HL-60 (cell line): ENCODE measurements at regions not wholly inside any gene's neighbourhood (a gene's known extent, or its start where the extent isn't known, plus 50 kb on each side); places are given as distances from the start of the nearest gene placed in this dataset.

Source experiments
- DNase-seq, 2 experiments: peaks; one replicate each; pipeline ENCODE4 v3.0.0-alpha.2; 2010 to 2020; ENCODE audit warnings: low read depth in 1 of 2, low spot score in 1 of 2
- H3K27ac ChIP-seq: fragments of 250-450 bp; sonication (Bioruptor Pico); replicated peaks from 2 replicates; pipeline ENCODE4 v1.5.1; 2020; ENCODE audit warnings: mild to moderate bottlenecking, moderate library complexity
- H3K27me3 ChIP-seq: fragments of 250-450 bp; sonication (Bioruptor Pico); 2 replicates; pipeline ENCODE4 v1.5.1; 2021; ENCODE audit warnings: mild to moderate bottlenecking, moderate library complexity; ENCODE audit not compliant: insufficient read depth, poor library complexity, severe bottlenecking
- H3K4me3 ChIP-seq: replicated peaks from 2 replicates; pipeline ENCODE4 v1.5.1; 2011; ENCODE audit warnings: mild to moderate bottlenecking, control low read depth, low read length; ENCODE audit not compliant: insufficient read depth
- CTCF ChIP-seq: IDR thresholded peaks from one replicate; pipeline ENCODE4 v1.5.1; 2011; ENCODE audit warnings: low read length, control low read depth, inconsistent platforms; ENCODE audit not compliant: insufficient read depth
- GABPA ChIP-seq: IDR thresholded peaks from 2 replicates; pipeline ENCODE4 v1.6.1; 2012; ENCODE audit warnings: low read depth
- POLR2AphosphoS5 ChIP-seq: IDR thresholded peaks from 2 replicates; pipeline ENCODE4 v1.6.1; 2012; ENCODE audit warnings: low read depth
- REST ChIP-seq: IDR thresholded peaks from 2 replicates; pipeline ENCODE4 v1.6.1; 2012; ENCODE audit warnings: low read depth; ENCODE audit not compliant: insufficient replicate concordance
- SPI1 ChIP-seq: IDR thresholded peaks from 2 replicates; pipeline ENCODE4 v1.6.1; 2012; ENCODE audit warnings: low read depth, mild to moderate bottlenecking, borderline replicate concordance

GRCh38 chr1:72526926-72527325 is 244.6 kb upstream of the NEGR1 start:
- no peak for TF ChIP-seq SPI1
- no peak for TF ChIP-seq CTCF
- no peaks in the 10 kb centered on the region for H3K27me3 ChIP-seq
- no peak overlapping the region for H3K27ac ChIP-seq
- H3K4me3 ChIP-seq, result no peak overlapping the region
- DNase-seq, result no peak

- no peak for TF ChIP-seq POLR2AphosphoS5
- TF ChIP-seq CTCF, result no peak
- no peaks in the 10 kb centered on the region for H3K27me3 ChIP-seq
- no peak overlapping the region for H3K27ac ChIP-seq
- no peak for DNase-seq
- H3K4me3 ChIP-seq, result no peak overlapping the region
Measured at GRCh38 chr1:72524021-72524420, 241.7 kb upstream of the NEGR1 start.

GRCh38 chr1:72521659-72522058 is 239.3 kb upstream of the NEGR1 start:
- Histone ChIP-seq H3K27ac (no peak overlapping the region), H3K4me3 (no peak overlapping the region), H3K27me3 (no peaks in the 10 kb centered on the region)
- no peak for TF ChIP-seq REST
- no peak for TF ChIP-seq POLR2AphosphoS5
- DNase-seq, result no peak

- Histone ChIP-seq H3K27me3 (peaks cover under 1% of the 10 kb centered on the region), H3K4me3 (no peak overlapping the region), H3K27ac (no peak overlapping the region)
- TF ChIP-seq SPI1, result no peak
- no peak for TF ChIP-seq POLR2AphosphoS5
- TF ChIP-seq GABPA, result no peak
- TF ChIP-seq REST, result no peak
- no peak for TF ChIP-seq CTCF
- DNase-seq, result no peak
Measured at GRCh38 chr1:72516826-72517225, 234.5 kb upstream of the NEGR1 start.
